ENCODE measurements at regions not wholly inside any gene's neighbourhood (a gene's known extent, or its start where the extent isn't known, plus 50 kb on each side); places are given as distances from the start of the nearest gene placed in this dataset.
"Not testable (repeated sequence)": the region's sequence is repeated elsewhere in the genome, so short reads cannot be mapped to it uniquely, and the experiment has no call there.

- H3K4me3 ChIP-seq; intact Hi-C loops (cut with DNase I); H3K27me3 ChIP-seq; H3K9me3 ChIP-seq; H3K36me3 ChIP-seq; H3K4me1 ChIP-seq; H3K27ac ChIP-seq (replicated peaks in 1 of 4); DNase-seq (ENCODE audit: extremely low spot score): not testable (repeated sequence)
- WGBS: 83% methylated on average over 2 of the region's 2 CpGs
Observed at GRCh38 chr12:92231532-92231931, 85.9 kb upstream of the BTG1 start.

GRCh38 chr12:92229381-92229780 is 83.7 kb upstream of the BTG1 start:
- Histone ChIP-seq H3K36me3 (no peaks in the 10 kb centered on the region), H3K4me3 (no peak overlapping the region), H3K27me3 (no peaks in the 10 kb centered on the region), H3K4me1 (peaks cover 0 to 12% (median 0%) of the 10 kb centered on the region in 4 donors), H3K27ac (replicated peaks in 1 of 4) (no peak overlapping the region), H3K9me3 (no peaks in the 10 kb centered on the region)
- DNase-seq (ENCODE audit: extremely low spot score): no peak
- TF ChIP-seq POLR2AphosphoS5 (IDR thresholded peaks at IDR 0.05): no peak
- no peak for TF ChIP-seq EP300 (IDR thresholded peaks at IDR 0.05)
- TF ChIP-seq CTCF (IDR thresholded peaks at IDR 0.05): no peak
- no peak for TF ChIP-seq POLR2A (IDR thresholded peaks at IDR 0.05; ENCODE audit: low read depth)
- intact Hi-C loops (cut with DNase I): no loop called here
- WGBS: 89% methylated on average over 2 of the region's 2 CpGs

- DNase-seq (ENCODE audit: extremely low spot score): no peak
- Histone ChIP-seq H3K36me3 (no peaks in the 10 kb centered on the region), H3K27me3 (no peaks in the 10 kb centered on the region), H3K4me1 (peaks cover 0 to 12% (median 0%) of the 10 kb centered on the region in 4 donors), H3K9me3 (no peaks in the 10 kb centered on the region), H3K4me3 (no peak overlapping the region), H3K27ac (replicated peaks in 1 of 4) (no peak overlapping the region)
- TF ChIP-seq CTCF (IDR thresholded peaks at IDR 0.05): no peak
- TF ChIP-seq POLR2AphosphoS5 (IDR thresholded peaks at IDR 0.05): no peak
- intact Hi-C loops (cut with DNase I): no loop called here
- WGBS: 91% methylated on average over 3 of the region's 3 CpGs
Observed at GRCh38 chr12:92226961-92227360, 81.3 kb upstream of the BTG1 start.

GRCh38 chr12:92226071-92226661 is 80.5 kb upstream of the BTG1 start:
- 74% methylated on average over 4 of the region's 4 CpGs for WGBS
- TF ChIP-seq POLR2A (IDR thresholded peaks at IDR 0.05; ENCODE audit: low read depth): no peak
- no peak for TF ChIP-seq EP300 (IDR thresholded peaks at IDR 0.05)
- TF ChIP-seq CTCF (IDR thresholded peaks at IDR 0.05): no peak
- TF ChIP-seq POLR2AphosphoS5 (IDR thresholded peaks at IDR 0.05): no peak
- no peaks in the 10 kb centered on the region for H3K36me3 ChIP-seq
- no peak overlapping the region for H3K4me3 ChIP-seq
- H3K27me3 ChIP-seq: no peaks in the 10 kb centered on the region
- DNase-seq (ENCODE audit: extremely low spot score): no peak
- no peak overlapping the region for H3K27ac ChIP-seq (replicated peaks in 1 of 4)
- no peaks in the 10 kb centered on the region for H3K9me3 ChIP-seq
- peaks cover 0 to 9% (median 0%) of the 10 kb centered on the region in 4 donors for H3K4me1 ChIP-seq
- intact Hi-C loops (cut with DNase I): no loop called here

GRCh38 chr12:92224685-92225331 is 79.2 kb upstream of the BTG1 start:
- Histone ChIP-seq H3K27ac (replicated peaks in 1 of 4) (no peak overlapping the region), H3K4me1 (peaks cover 0 to 6% (median 0%) of the 10 kb centered on the region in 4 donors), H3K27me3 (no peaks in the 10 kb centered on the region), H3K36me3 (no peaks in the 10 kb centered on the region), H3K4me3 (no peak overlapping the region), H3K9me3 (no peaks in the 10 kb centered on the region)
- intact Hi-C loops (cut with DNase I): no loop called here
- WGBS: 59% methylated on average over 6 of the region's 6 CpGs
- DNase-seq (ENCODE audit: extremely low spot score): no peak
- TF ChIP-seq POLR2AphosphoS5 (IDR thresholded peaks at IDR 0.05) (peak in 1 of 2 donors; percentile 9), POLR2A (IDR thresholded peaks at IDR 0.05; ENCODE audit: low read depth) (no peak)

- no peak for DNase-seq (ENCODE audit: extremely low spot score)
- intact Hi-C loops (cut with DNase I): no loop called here
- Histone ChIP-seq H3K27ac (replicated peaks in 1 of 4) (no peak overlapping the region), H3K9me3 (no peaks in the 10 kb centered on the region), H3K4me3 (no peak overlapping the region), H3K4me1 (peaks cover 0 to 6% (median 0%) of the 10 kb centered on the region in 4 donors), H3K27me3 (no peaks in the 10 kb centered on the region), H3K36me3 (no peaks in the 10 kb centered on the region)
- 100% methylated on average over 1 of the region's 1 CpG for WGBS
- TF ChIP-seq CTCF (IDR thresholded peaks at IDR 0.05) (no peak), EP300 (IDR thresholded peaks at IDR 0.05) (no peak), POLR2A (IDR thresholded peaks at IDR 0.05; ENCODE audit: low read depth) (no peak), POLR2AphosphoS5 (IDR thresholded peaks at IDR 0.05) (no peak)
Observed at GRCh38 chr12:92223481-92223880, 77.8 kb upstream of the BTG1 start.
